Colonic mucosa (tissue), 4 donors: ENCODE measurements at regions not wholly inside any gene's neighbourhood (a gene's known extent, or its start where the extent isn't known, plus 50 kb on each side); places are given as distances from the start of the nearest gene placed in this dataset.

ENCODE experiments used
- DNase-seq: peaks from one replicate; pipeline ENCODE4 v3.0.0-alpha.2; 2020
- H3K27ac ChIP-seq: fragments of 200-600 bp; one replicate; pipeline ENCODE4 v1.8.0; 2021
- H3K27me3 ChIP-seq: fragments of 200-600 bp; one replicate; pipeline ENCODE4 v1.8.0; 2021
- H3K36me3 ChIP-seq: fragments of 200-600 bp; one replicate; pipeline ENCODE4 v1.8.0; 2021
- H3K4me1 ChIP-seq: fragments of 200-600 bp; one replicate; pipeline ENCODE4 v1.8.0; 2021; ENCODE audit warnings: mild to moderate bottlenecking
- H3K4me3 ChIP-seq: fragments of 200-600 bp; one replicate; pipeline ENCODE4 v1.8.0; 2021
- H3K9ac ChIP-seq, 2 donors: one replicate each; pipeline ENCODE4 v1.7.0; 2013; ENCODE audit warnings: control low read depth in 2 of 2, low read depth in 2 of 2, low read length in 2 of 2
- H3K9me3 ChIP-seq: fragments of 200-600 bp; one replicate; pipeline ENCODE4 v1.8.0; 2021
- CTCF ChIP-seq: fragments of 200-600 bp; IDR thresholded peaks from one replicate; pipeline ENCODE4 v1.8.0; 2022; ENCODE audit warnings: antibody characterized with exemption, mild to moderate bottlenecking
- intact Hi-C: fragments of 100-400 bp; cut with DNase I; formaldehyde crosslinking; loops from one replicate; pipeline ENCODE4 v1.14.1; 2022
- donor health status: healthy.
- donor health status: DM: no; HTN: no; CAD: no.
- donor health status: DM: no; HTN: no; CAD: no.

- H3K4me1 ChIP-seq, result no peaks in the 10 kb centered on the region
- H3K9ac ChIP-seq, result no peak overlapping the region
- no peaks in the 10 kb centered on the region for H3K27me3 ChIP-seq
- no peaks in the 10 kb centered on the region for H3K9me3 ChIP-seq
- intact Hi-C loops, result no loop called here
- no peak overlapping the region for H3K27ac ChIP-seq
- H3K4me3 ChIP-seq, result no peak overlapping the region
- DNase-seq, result no peak
- TF ChIP-seq CTCF, result no peak
- no peaks in the 10 kb centered on the region for H3K36me3 ChIP-seq
These were observed 361.4 kb downstream of the EPHA4 start for GRCh38 chr2:221210686-221211085.

- TF ChIP-seq CTCF, result no peak
- Histone ChIP-seq H3K9ac (no peak overlapping the region), H3K36me3 (no peaks in the 10 kb centered on the region), H3K4me3 (no peak overlapping the region), H3K27ac (peak overlapping the region; percentile 53), H3K9me3 (no peaks in the 10 kb centered on the region), H3K27me3 (no peaks in the 10 kb centered on the region), H3K4me1 (no peaks in the 10 kb centered on the region)
- intact Hi-C loops, result no loop called here
- no peak for DNase-seq
These were observed 360.5 kb downstream of the EPHA4 start for GRCh38 chr2:221211653-221212052.

GRCh38 chr2:221212105-221212504, 360.0 kb downstream of the EPHA4 start:
- TF ChIP-seq CTCF, result no peak
- H3K27me3 ChIP-seq, result no peaks in the 10 kb centered on the region
- no peaks in the 10 kb centered on the region for H3K9me3 ChIP-seq
- no peaks in the 10 kb centered on the region for H3K36me3 ChIP-seq
- H3K4me1 ChIP-seq, result no peaks in the 10 kb centered on the region
- H3K27ac ChIP-seq, result peak overlapping the region; percentile 53
- intact Hi-C loops, result no loop called here
- no peak overlapping the region for H3K9ac ChIP-seq
- no peak overlapping the region for H3K4me3 ChIP-seq
- DNase-seq, result peak; percentile 27

GRCh38 chr2:221215487-221215886, 356.6 kb downstream of the EPHA4 start:
- Histone ChIP-seq H3K27ac (no peak overlapping the region), H3K9ac (no peak overlapping the region), H3K9me3 (no peaks in the 10 kb centered on the region), H3K36me3 (no peaks in the 10 kb centered on the region), H3K4me1 (no peaks in the 10 kb centered on the region), H3K4me3 (no peak overlapping the region), H3K27me3 (no peaks in the 10 kb centered on the region)
- DNase-seq, result no peak
- intact Hi-C loops, result no loop called here
- no peak for TF ChIP-seq CTCF

- TF ChIP-seq CTCF, result no peak
- no peak overlapping the region for H3K9ac ChIP-seq
- no peaks in the 10 kb centered on the region for H3K4me1 ChIP-seq
- no peaks in the 10 kb centered on the region for H3K9me3 ChIP-seq
- H3K27ac ChIP-seq, result no peak overlapping the region
- H3K27me3 ChIP-seq, result no peaks in the 10 kb centered on the region
- H3K4me3 ChIP-seq, result no peak overlapping the region
- H3K36me3 ChIP-seq, result no peaks in the 10 kb centered on the region
- intact Hi-C loops, result no loop called here
- DNase-seq, result no peak
These were observed 355.5 kb downstream of the EPHA4 start for GRCh38 chr2:221216636-221217035.

- H3K9ac ChIP-seq, result no peak overlapping the region
- no peaks in the 10 kb centered on the region for H3K4me1 ChIP-seq
- no peaks in the 10 kb centered on the region for H3K9me3 ChIP-seq
- H3K27me3 ChIP-seq, result no peaks in the 10 kb centered on the region
- no peak for DNase-seq
- no peaks in the 10 kb centered on the region for H3K36me3 ChIP-seq
- TF ChIP-seq CTCF, result no peak
- intact Hi-C loops, result no loop called here
- no peak overlapping the region for H3K27ac ChIP-seq
- no peak overlapping the region for H3K4me3 ChIP-seq
These were observed 346.4 kb downstream of the EPHA4 start for GRCh38 chr2:221225752-221226151.
